ENCODE measurements at regions not wholly inside any gene's neighbourhood (a gene's known extent, or its start where the extent isn't known, plus 50 kb on each side); places are given as distances from the start of the nearest gene placed in this dataset.

GRCh38 chr10:113433711-113434110 lies 119.1 kb upstream of the HABP2 start:
- TF ChIP-seq POLR2A (conservative IDR thresholded peaks at IDR 0.05) (no peak), EZH2 (IDR thresholded peaks at IDR 0.05; ENCODE audit: borderline replicate concordance, low read depth, low read length) (no peak), KLF13 (tag; IDR thresholded peaks at IDR 0.05; ENCODE audit: borderline replicate concordance, low read depth) (no peak), ELK1 (CRISPR knock-in tag; IDR thresholded peaks at IDR 0.05) (no peak), MTA3 (IDR thresholded peaks at IDR 0.05; ENCODE audit: borderline replicate concordance) (no peak), ZC3H4 (CRISPR knock-in tag; IDR thresholded peaks at IDR 0.05; ENCODE audit: borderline replicate concordance) (no peak), RB1 (IDR thresholded peaks at IDR 0.05; ENCODE audit: low read depth) (no peak), NFRKB (IDR thresholded peaks at IDR 0.05; ENCODE audit: low read depth) (no peak), JUND (IDR thresholded peaks at IDR 0.05; ENCODE audit: borderline replicate concordance, low read depth, low read length) (no peak), JUND (tag; IDR thresholded peaks at IDR 0.05; ENCODE audit: borderline replicate concordance, low read depth, low read length) (no peak), ZBTB26 (CRISPR knock-in tag; IDR thresholded peaks at IDR 0.05) (no peak)

All from K562 (cell line).